Keratinocyte (primary cell): ENCODE measurements at regions not wholly inside any gene's neighbourhood (a gene's known extent, or its start where the extent isn't known, plus 50 kb on each side); places are given as distances from the start of the nearest gene placed in this dataset.

Experiments used
- DNase-seq: peaks from one replicate; pipeline ENCODE4 v3.0.0-alpha.2; 2011; ENCODE audit warnings: low read depth, missing footprints, low spot score
- FAIRE-seq: peaks from 2 replicates; lab custom pipeline; 2011; peaks lifted over from hg19 to GRCh38; lab: Jason Lieb, UNC
- H2AFZ ChIP-seq: 2 replicates; pipeline ENCODE4 v1.6.0; 2012; ENCODE audit warnings: low read length, control low read depth, inconsistent platforms; ENCODE audit not compliant: control insufficient read depth
- H3K27ac ChIP-seq: 2 replicates; pipeline ENCODE4 v1.5.1; 2011; ENCODE audit warnings: low read length; ENCODE audit not compliant: control insufficient read depth, insufficient read depth
- H3K27me3 ChIP-seq: 3 replicates; pipeline ENCODE4 v1.6.0; 2011; ENCODE audit warnings: low read length; ENCODE audit not compliant: control insufficient read depth, insufficient read depth; ENCODE audit errors: extremely low read depth
- H3K36me3 ChIP-seq, 2 experiments: 2 replicates in 1 of 2; 3 replicates in 1 of 2; pipeline ENCODE4 v1.5.1; 2011; ENCODE audit warnings: low read length in 2 of 2, mild to moderate bottlenecking in 1 of 2; ENCODE audit not compliant: control insufficient read depth in 2 of 2, insufficient read depth in 2 of 2; ENCODE audit errors: extremely low read depth in 1 of 2
- H3K4me1 ChIP-seq: 3 replicates; pipeline ENCODE4 v1.5.1; 2011; ENCODE audit warnings: low read length; ENCODE audit not compliant: control insufficient read depth, insufficient read depth; ENCODE audit errors: extremely low read depth
- H3K4me2 ChIP-seq: 3 replicates; pipeline ENCODE4 v1.6.0; 2011; ENCODE audit warnings: low read depth, low read length; ENCODE audit not compliant: control insufficient read depth, insufficient read depth; ENCODE audit errors: extremely low read depth
- H3K4me3 ChIP-seq, 3 experiments: fragments of 200-600 bp in 1 of 3; sonication (generic) in 1 of 3; 2 replicates in 2 of 3; 3 replicates in 1 of 3; pipeline ENCODE4 v1.5.1; 2011 to 2016; ENCODE audit warnings: low read length in 3 of 3, mild to moderate bottlenecking in 3 of 3, control low read depth in 2 of 3, inconsistent platforms in 1 of 3, low read depth in 1 of 3, mixed read lengths in 1 of 3, mixed run types in 1 of 3, moderate library complexity in 1 of 3; ENCODE audit not compliant: control insufficient read depth in 2 of 3, insufficient read depth in 2 of 3; ENCODE audit errors: extremely low read depth in 1 of 3
- H3K79me2 ChIP-seq: 2 replicates; pipeline ENCODE4 v1.6.0; 2012; ENCODE audit warnings: low read length; ENCODE audit not compliant: control insufficient read depth, insufficient read depth
- H3K9ac ChIP-seq: 3 replicates; pipeline ENCODE4 v1.6.0; 2011; ENCODE audit warnings: low read length; ENCODE audit not compliant: control insufficient read depth, insufficient read depth; ENCODE audit errors: extremely low read depth
- H3K9me1 ChIP-seq: 3 replicates; pipeline ENCODE4 v1.6.0; 2011; ENCODE audit warnings: low read length; ENCODE audit not compliant: control insufficient read depth, insufficient read depth; ENCODE audit errors: extremely low read depth
- H3K9me3 ChIP-seq: 2 replicates; pipeline ENCODE4 v1.5.1; 2012; ENCODE audit warnings: low read depth, low read length; ENCODE audit not compliant: control insufficient read depth
- H4K20me1 ChIP-seq: 3 replicates; pipeline ENCODE4 v1.6.0; 2011; ENCODE audit warnings: low read length; ENCODE audit not compliant: control insufficient read depth, insufficient read depth; ENCODE audit errors: extremely low read depth
- CTCF ChIP-seq, 3 experiments: IDR thresholded peaks in 1 of 3; conservative IDR thresholded peaks in 1 of 3; optimal IDR thresholded peaks in 1 of 3; 2 replicates in 2 of 3; 3 replicates in 1 of 3; pipeline versions ENCODE3 to v1.5.1; 2011; ENCODE audit warnings: low read length in 3 of 3, mild to moderate bottlenecking in 3 of 3, moderate library complexity in 2 of 3, control low read depth in 1 of 3, inconsistent platforms in 1 of 3; ENCODE audit not compliant: insufficient read depth in 2 of 3; ENCODE audit errors: extremely low read depth in 1 of 3
- EZH2 ChIP-seq: IDR thresholded peaks from one replicate; pipeline ENCODE4 v1.6.1; 2012; ENCODE audit warnings: inconsistent platforms, mild to moderate bottlenecking, low read length, moderate library complexity
- dilution Hi-C: fragments of 300-500 bp; cut with MboI; formaldehyde crosslinking; loops from one replicate; pipeline ENCODE4 v1.7.0; 2020; ENCODE audit warnings: low sequenced_read_pairs; ENCODE audit not compliant: extremely low pct_ligation_motif_present

GRCh38 chr11:134951305-134951700, 539.3 kb upstream of the B3GAT1 start:
- H3K27ac ChIP-seq = no peak overlapping the region
- H3K9me3 ChIP-seq = peaks cover 2% of the 10 kb centered on the region
- no peak overlapping the region for H3K9ac ChIP-seq
- H3K36me3 ChIP-seq = no peaks in the 10 kb centered on the region
- no peak overlapping the region for H3K4me3 ChIP-seq
- no peak overlapping the region for H3K4me2 ChIP-seq
- H3K27me3 ChIP-seq = no peaks in the 10 kb centered on the region
- no peak overlapping the region for H2AFZ ChIP-seq
- no peaks in the 10 kb centered on the region for H3K9me1 ChIP-seq
- H4K20me1 ChIP-seq = no peaks in the 10 kb centered on the region
- FAIRE-seq (no peak), DNase-seq (no peak)
- no peaks in the 10 kb centered on the region for H3K4me1 ChIP-seq
- dilution Hi-C loops = no loop called here
- H3K79me2 ChIP-seq = no peaks in the 10 kb centered on the region
- no peak for TF ChIP-seq EZH2
- no peak for TF ChIP-seq CTCF (optimal IDR thresholded peaks at IDR 0.05 in 1 of 3, IDR thresholded peaks at IDR 0.05 in 1 of 3, conservative IDR thresholded peaks at IDR 0.05 in 1 of 3; ENCODE audit: extremely low read depth in 1 of 3, insufficient read depth in 2 of 3, low read length in 3 of 3)

- no peaks in the 10 kb centered on the region for H4K20me1 ChIP-seq
- dilution Hi-C loops = no loop called here
- H3K27ac ChIP-seq = no peak overlapping the region
- FAIRE-seq (no peak), DNase-seq (no peak)
- TF ChIP-seq EZH2 (no peak), CTCF (optimal IDR thresholded peaks at IDR 0.05 in 1 of 3, IDR thresholded peaks at IDR 0.05 in 1 of 3, conservative IDR thresholded peaks at IDR 0.05 in 1 of 3; ENCODE audit: extremely low read depth in 1 of 3, insufficient read depth in 2 of 3, low read length in 3 of 3) (no peak)
- H3K27me3 ChIP-seq = no peaks in the 10 kb centered on the region
- no peaks in the 10 kb centered on the region for H3K9me1 ChIP-seq
- H3K79me2 ChIP-seq = no peaks in the 10 kb centered on the region
- no peak overlapping the region for H2AFZ ChIP-seq
- H3K4me3 ChIP-seq = no peak overlapping the region
- no peak overlapping the region for H3K9ac ChIP-seq
- H3K4me1 ChIP-seq = no peaks in the 10 kb centered on the region
- H3K9me3 ChIP-seq = peaks cover 2% of the 10 kb centered on the region
- H3K36me3 ChIP-seq = no peaks in the 10 kb centered on the region
- H3K4me2 ChIP-seq = no peak overlapping the region
Observed at GRCh38 chr11:134950692-134951304, 538.8 kb upstream of the B3GAT1 start.
